ENCODE measurements at regions not wholly inside any gene's neighbourhood (a gene's known extent, or its start where the extent isn't known, plus 50 kb on each side); places are given as distances from the start of the nearest gene placed in this dataset.

- DNase-seq, result no peak
Measured at GRCh38 chr4:15376594-15376993, 51.2 kb upstream of the C1QTNF7 start.

Measured in stimulated activated naive CD4-positive, alpha-beta T cell (primary cell).